Neural cell (in vitro differentiated cells): ENCODE measurements at regions not wholly inside any gene's neighbourhood (a gene's known extent, or its start where the extent isn't known, plus 50 kb on each side); places are given as distances from the start of the nearest gene placed in this dataset.

Source experiments
- CTCF ChIP-seq: fragments of 450-650 bp; IDR thresholded peaks from 2 replicates; pipeline ENCODE4 v1.5.1; 2014; ENCODE audit warnings: antibody characterized with exemption, mild to moderate bottlenecking, moderate library complexity; ENCODE audit not compliant: poor library complexity, severe bottlenecking
- EP300 ChIP-seq: fragments of 450-650 bp; conservative IDR thresholded peaks from 2 replicates; pipeline ENCODE4 v1.6.1; 2014; ENCODE audit warnings: antibody characterized with exemption, mild to moderate bottlenecking, moderate library complexity; ENCODE audit not compliant: poor library complexity, severe bottlenecking
- SMC3 ChIP-seq: fragments of 450-650 bp; conservative IDR thresholded peaks from 2 replicates; pipeline ENCODE4 v1.6.1; 2014; ENCODE audit warnings: antibody characterized with exemption, mild to moderate bottlenecking, moderate library complexity; ENCODE audit not compliant: poor library complexity

GRCh38 chr2:52456561-52457377 is 1310.8 kb upstream of the CHAC2 start:
- TF ChIP-seq SMC3, result no peak
- TF ChIP-seq EP300, result no peak
- no peak for TF ChIP-seq CTCF
